ENCODE measurements at regions not wholly inside any gene's neighbourhood (a gene's known extent, or its start where the extent isn't known, plus 50 kb on each side); places are given as distances from the start of the nearest gene placed in this dataset.
A peak's percentile ranks its signal among the peaks of the same experiment; 100 is the strongest.

GRCh38 chr1:30060738-30061137, 662.6 kb downstream of the MATN1 start:
- no peak for TF ChIP-seq POLR2A (IDR thresholded peaks at IDR 0.05; ENCODE audit: low read length)
- no peak for TF ChIP-seq GATA1 (IDR thresholded peaks at IDR 0.05; ENCODE audit: low read depth, low read length)

GRCh38 chr1:30058970-30059369, 664.4 kb downstream of the MATN1 start:
- TF ChIP-seq POLR2A (IDR thresholded peaks at IDR 0.05; ENCODE audit: low read length): no peak
- no peak for TF ChIP-seq GATA1 (IDR thresholded peaks at IDR 0.05; ENCODE audit: low read depth, low read length)
- DNase-seq: no peak

More at GRCh38 chr1:30060738-30061137, 662.6 kb downstream of the MATN1 start:
- no peak for DNase-seq

GRCh38 chr1:30054126-30054525, 669.3 kb downstream of the MATN1 start:
- TF ChIP-seq POLR2A (IDR thresholded peaks at IDR 0.05; ENCODE audit: low read length): no peak
- TF ChIP-seq GATA1 (IDR thresholded peaks at IDR 0.05; ENCODE audit: low read depth, low read length): no peak
- DNase-seq: no peak

DNA sequence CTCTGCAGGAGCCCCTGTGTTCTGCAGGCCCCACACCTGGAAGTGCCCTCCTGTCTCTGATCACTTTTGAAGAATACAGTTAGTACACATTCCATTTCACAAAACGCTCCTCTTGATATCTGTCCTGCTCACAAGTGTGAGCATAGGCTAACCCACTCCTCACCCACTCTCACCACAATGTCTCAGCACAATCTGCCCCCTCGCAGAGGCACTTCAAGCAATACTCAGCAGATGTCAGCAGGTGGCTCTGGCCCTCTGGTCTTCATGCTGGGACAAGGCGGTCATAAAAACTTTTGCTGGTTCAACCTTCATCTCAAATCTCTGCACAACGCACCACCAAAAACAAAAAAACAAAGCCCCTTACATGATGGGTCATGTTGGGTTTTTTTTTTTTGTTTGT, 671.2 kb downstream of the MATN1 start:
- TF ChIP-seq POLR2A (IDR thresholded peaks at IDR 0.05; ENCODE audit: low read length) (no peak), GATA1 (IDR thresholded peaks at IDR 0.05; ENCODE audit: low read depth, low read length) (no peak)
- peak in 1 of 2 experiments; percentile 8 for DNase-seq

DNA sequence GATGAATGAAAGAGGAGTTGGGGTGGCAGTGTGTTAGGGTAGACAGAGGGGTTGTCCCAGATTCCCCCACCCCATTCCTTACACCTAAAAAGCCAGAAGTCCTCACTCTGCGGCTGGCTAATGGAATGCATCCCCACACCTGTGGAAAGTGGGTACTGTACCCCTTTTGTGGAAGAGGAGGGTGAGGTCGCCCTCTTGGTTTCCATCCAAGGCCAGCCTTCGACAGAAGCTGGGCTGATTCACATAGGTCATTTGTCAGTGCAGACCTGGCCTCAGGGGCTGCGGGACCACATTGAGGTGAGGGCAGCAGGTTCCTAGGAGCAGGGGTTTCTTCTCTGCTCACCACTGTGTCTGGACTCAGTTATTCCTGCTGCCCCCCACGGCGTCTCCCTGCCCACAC, 671.6 kb downstream of the MATN1 start:
- TF ChIP-seq GATA1 (IDR thresholded peaks at IDR 0.05; ENCODE audit: low read depth, low read length) (no peak), POLR2A (IDR thresholded peaks at IDR 0.05; ENCODE audit: low read length) (no peak)
- no peak for DNase-seq

- DNase-seq: no peak
- TF ChIP-seq GATA1 (IDR thresholded peaks at IDR 0.05; ENCODE audit: low read depth, low read length) (no peak), POLR2A (IDR thresholded peaks at IDR 0.05; ENCODE audit: low read length) (no peak)
These were observed 673.6 kb downstream of the MATN1 start for GRCh38 chr1:30049748-30050296.

DNA sequence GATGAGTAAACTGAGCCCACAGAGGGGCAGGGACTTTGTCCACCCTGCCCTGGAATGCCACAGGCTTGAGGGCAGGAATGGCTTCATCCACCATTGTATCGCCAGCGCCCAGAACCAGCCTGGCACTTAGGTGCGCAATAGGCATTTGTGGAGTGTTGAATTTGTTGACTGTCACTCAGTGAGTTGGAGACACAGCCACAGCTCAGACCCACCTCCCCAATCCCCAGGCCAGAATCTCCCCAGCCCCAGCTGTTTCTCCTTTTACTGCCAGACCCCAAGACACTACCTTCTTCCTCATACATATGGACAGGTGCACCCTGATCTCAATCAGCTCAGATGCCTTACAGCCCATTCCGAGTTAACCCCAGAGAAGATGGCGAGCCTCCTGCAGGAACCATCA, 674.5 kb downstream of the MATN1 start:
- TF ChIP-seq GATA1 (IDR thresholded peaks at IDR 0.05; ENCODE audit: low read depth, low read length) (no peak), POLR2A (IDR thresholded peaks at IDR 0.05; ENCODE audit: low read length) (no peak)
- DNase-seq: no peak

- no peak for TF ChIP-seq POLR2A (IDR thresholded peaks at IDR 0.05; ENCODE audit: low read length)
- no peak for TF ChIP-seq GATA1 (IDR thresholded peaks at IDR 0.05; ENCODE audit: low read depth, low read length)
These were observed 675.8 kb downstream of the MATN1 start for GRCh38 chr1:30047576-30047975.

GRCh38 chr1:30046751-30047150, 676.6 kb downstream of the MATN1 start:
- no peak for DNase-seq
- TF ChIP-seq GATA1 (IDR thresholded peaks at IDR 0.05; ENCODE audit: low read depth, low read length): no peak
- no peak for TF ChIP-seq POLR2A (IDR thresholded peaks at IDR 0.05; ENCODE audit: low read length)

More at GRCh38 chr1:30047576-30047975, 675.8 kb downstream of the MATN1 start:
- DNase-seq: no peak

DNA sequence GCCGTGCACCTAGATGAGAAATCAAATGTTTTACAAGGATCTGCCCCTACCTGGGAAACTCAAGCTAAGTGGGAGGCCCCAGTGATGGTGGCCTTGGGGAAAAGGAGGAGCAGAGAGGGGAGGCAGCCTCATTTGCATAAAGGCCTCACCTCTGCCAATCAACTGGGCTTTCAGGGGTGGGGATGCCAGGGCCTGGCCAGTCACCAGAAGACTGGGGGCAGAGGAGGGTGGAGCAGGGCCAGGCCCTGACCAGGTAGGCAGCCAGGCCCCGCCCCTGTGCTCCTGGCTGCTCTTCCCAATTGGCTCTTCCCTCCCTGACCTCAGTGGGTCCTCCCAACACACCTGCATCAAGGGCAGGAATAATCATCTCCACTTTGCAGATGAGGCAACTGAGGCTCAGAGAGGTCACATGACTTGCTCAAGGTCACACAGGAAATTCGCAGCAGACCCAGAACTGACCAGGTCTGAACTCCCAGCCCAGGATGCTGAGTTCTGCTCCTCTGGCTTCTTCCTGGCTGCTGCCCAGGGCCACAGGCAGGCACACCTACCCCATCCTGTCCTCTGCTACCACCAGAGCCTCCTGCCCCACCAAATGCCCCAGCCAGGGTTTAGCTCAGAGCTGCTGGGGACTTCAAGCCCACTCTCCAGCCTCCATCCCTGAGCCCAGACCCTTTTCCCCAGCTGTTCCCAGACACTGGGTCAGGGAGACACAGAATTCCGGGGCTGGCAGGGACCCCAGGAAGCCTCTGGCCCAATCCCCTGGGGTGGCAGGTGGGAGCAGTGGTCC, 677.9 kb downstream of the MATN1 start:
- no peak for TF ChIP-seq GATA1 (IDR thresholded peaks at IDR 0.05; ENCODE audit: low read depth, low read length)
- no peak for TF ChIP-seq POLR2A (IDR thresholded peaks at IDR 0.05; ENCODE audit: low read length)
- no peak for DNase-seq

DNA sequence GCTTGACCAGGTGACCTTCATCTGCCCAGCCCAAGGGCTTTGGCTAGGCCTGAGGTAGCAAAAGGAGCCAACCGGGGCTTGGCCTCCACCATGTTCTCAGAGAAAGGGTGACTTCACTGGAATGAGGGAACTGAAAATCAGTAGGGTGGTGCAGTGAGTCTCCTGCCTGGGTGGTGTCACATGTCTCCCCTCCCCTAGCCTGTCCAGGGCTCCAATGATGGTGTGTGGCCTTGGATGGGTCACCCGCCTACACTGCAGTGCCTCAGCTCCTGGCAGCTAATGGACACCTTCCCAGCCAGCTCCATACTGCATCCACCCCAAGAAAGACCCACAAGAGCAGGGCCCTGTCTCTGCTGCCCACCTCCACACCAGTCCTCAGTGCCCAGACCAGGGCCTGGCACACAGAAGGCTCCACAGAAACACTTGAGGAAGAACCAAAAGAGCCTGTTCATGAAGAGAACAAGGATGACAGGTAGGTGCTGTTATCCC, 678.7 kb downstream of the MATN1 start:
- no peak for TF ChIP-seq GATA1 (IDR thresholded peaks at IDR 0.05; ENCODE audit: low read depth, low read length)
- no peak for TF ChIP-seq POLR2A (IDR thresholded peaks at IDR 0.05; ENCODE audit: low read length)
- no peak for DNase-seq

- DNase-seq: no peak
- TF ChIP-seq POLR2A (IDR thresholded peaks at IDR 0.05; ENCODE audit: low read length) (no peak), GATA1 (IDR thresholded peaks at IDR 0.05; ENCODE audit: low read depth, low read length) (no peak)
These were observed 679.5 kb downstream of the MATN1 start for GRCh38 chr1:30043731-30044408.

GRCh38 chr1:30043256-30043655, 680.1 kb downstream of the MATN1 start:
- no peak for TF ChIP-seq GATA1 (IDR thresholded peaks at IDR 0.05; ENCODE audit: low read depth, low read length)
- no peak for TF ChIP-seq POLR2A (IDR thresholded peaks at IDR 0.05; ENCODE audit: low read length)
- no peak for DNase-seq

DNA sequence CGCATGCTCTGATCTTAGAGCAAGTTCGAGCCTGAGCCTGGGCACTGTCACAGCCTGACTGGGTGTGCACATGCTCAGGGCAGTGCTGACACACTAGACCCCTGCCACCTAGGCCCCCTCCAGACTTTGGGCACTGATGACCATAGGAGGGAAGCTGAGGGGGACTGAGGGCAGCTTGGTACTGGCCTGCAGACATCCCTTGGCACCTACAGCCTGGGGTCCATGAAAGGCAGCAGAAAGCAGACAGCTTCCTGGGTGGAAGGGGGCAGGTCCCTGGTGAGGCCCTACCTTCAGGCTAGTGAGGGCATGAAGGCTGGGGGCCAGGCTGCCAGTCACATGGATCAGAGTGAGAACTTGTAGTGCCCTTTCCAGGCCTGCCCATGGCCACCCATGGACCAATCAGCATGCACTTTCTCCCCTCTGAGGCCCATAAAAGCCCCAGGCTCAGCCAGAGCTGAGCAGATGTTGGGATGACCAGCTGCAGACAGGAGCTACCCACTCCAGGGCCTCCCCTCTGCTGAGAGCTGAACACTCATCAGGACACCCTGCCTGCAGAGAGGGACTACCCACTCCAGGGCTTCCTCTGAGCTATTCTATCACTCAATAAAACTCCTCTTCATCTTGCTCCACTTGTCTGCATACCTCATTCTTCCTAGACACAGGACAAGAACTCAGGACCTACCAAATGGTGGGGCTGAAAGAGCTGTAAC, 680.8 kb downstream of the MATN1 start:
- DNase-seq: no peak
- TF ChIP-seq POLR2A (IDR thresholded peaks at IDR 0.05; ENCODE audit: low read length) (no peak), GATA1 (IDR thresholded peaks at IDR 0.05; ENCODE audit: low read depth, low read length) (no peak)

Data from erythroblast (primary cell).